ENCODE measurements at regions not wholly inside any gene's neighbourhood (a gene's known extent, or its start where the extent isn't known, plus 50 kb on each side); places are given as distances from the start of the nearest gene placed in this dataset.

GRCh38 chr2:181124497-181124896, 144.1 kb downstream of the UBE2E3 start:
- ATAC-seq = no peak
- no peak for TF ChIP-seq ZNF565 (CRISPR knock-in tag; conservative IDR thresholded peaks at IDR 0.05; ENCODE audit: low read depth)

GRCh38 chr2:181125359-181125758, 145.0 kb downstream of the UBE2E3 start:
- ATAC-seq = no peak
- TF ChIP-seq BACH2 (CRISPR knock-in tag; IDR thresholded peaks at IDR 0.05; ENCODE audit: borderline replicate concordance) = no peak
- TF ChIP-seq RARB (CRISPR knock-in tag; IDR thresholded peaks at IDR 0.05) = no peak
- no peak for TF ChIP-seq GLIS3 (CRISPR knock-in tag; IDR thresholded peaks at IDR 0.05)
- TF ChIP-seq ZNF8 (CRISPR knock-in tag; IDR thresholded peaks at IDR 0.05) = no peak
- TF ChIP-seq ARNTL (CRISPR knock-in tag; IDR thresholded peaks at IDR 0.05; ENCODE audit: borderline replicate concordance, low read depth) = no peak
- no peak for TF ChIP-seq ZNF565 (CRISPR knock-in tag; conservative IDR thresholded peaks at IDR 0.05; ENCODE audit: low read depth)
- no peak for TF ChIP-seq TCF4 (CRISPR knock-in tag; IDR thresholded peaks at IDR 0.05; ENCODE audit: borderline replicate concordance)
- TF ChIP-seq ZNF70 (CRISPR knock-in tag; IDR thresholded peaks at IDR 0.05) = no peak

DNA sequence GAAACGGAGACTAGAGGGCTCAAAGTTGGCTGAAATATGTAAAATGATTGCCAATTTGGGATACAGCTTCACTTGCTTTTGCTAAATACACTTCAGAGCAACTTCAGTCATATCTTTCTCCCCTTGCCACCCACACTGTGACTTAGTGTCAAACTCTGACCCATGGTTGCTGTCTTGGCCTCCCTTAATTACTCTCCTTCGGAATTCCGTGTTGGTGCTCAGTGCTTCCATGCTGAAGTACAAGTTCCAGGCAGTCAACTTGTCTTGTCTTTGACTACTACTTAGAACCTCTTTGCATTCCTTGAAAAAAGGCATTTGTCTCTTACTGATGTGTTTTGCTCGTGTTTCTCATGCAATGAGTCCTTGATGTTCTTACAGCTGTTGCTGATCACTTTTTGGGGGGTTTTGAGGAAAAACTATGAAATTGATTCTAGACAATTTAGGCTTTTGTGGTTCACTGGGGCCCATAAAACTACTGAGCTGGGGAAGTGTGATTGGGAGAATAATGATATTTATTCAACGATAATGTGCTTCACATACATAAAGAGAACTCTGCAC, 146.0 kb downstream of the UBE2E3 start:
- TF ChIP-seq TCF4 (CRISPR knock-in tag; IDR thresholded peaks at IDR 0.05; ENCODE audit: borderline replicate concordance) (no peak), ZFP3 (CRISPR knock-in tag; IDR thresholded peaks at IDR 0.05) (no peak)
- no peak for ATAC-seq

- ATAC-seq = no peak
- TF ChIP-seq SNAI2 (CRISPR knock-in tag; IDR thresholded peaks at IDR 0.05) (no peak), ZFP30 (CRISPR knock-in tag; IDR thresholded peaks at IDR 0.05) (no peak), ZNF70 (CRISPR knock-in tag; IDR thresholded peaks at IDR 0.05) (no peak), ZFP3 (CRISPR knock-in tag; IDR thresholded peaks at IDR 0.05) (no peak), PPARA (CRISPR knock-in tag; IDR thresholded peaks at IDR 0.05; ENCODE audit: borderline replicate concordance) (no peak), ARNTL (CRISPR knock-in tag; IDR thresholded peaks at IDR 0.05; ENCODE audit: borderline replicate concordance, low read depth) (no peak), TSHZ2 (CRISPR knock-in tag; IDR thresholded peaks at IDR 0.05) (no peak), TOX (CRISPR knock-in tag; IDR thresholded peaks at IDR 0.05; ENCODE audit: borderline replicate concordance) (no peak), ISL1 (CRISPR knock-in tag; IDR thresholded peaks at IDR 0.05) (no peak), RARB (CRISPR knock-in tag; IDR thresholded peaks at IDR 0.05) (no peak), TCF4 (CRISPR knock-in tag; IDR thresholded peaks at IDR 0.05; ENCODE audit: borderline replicate concordance) (no peak)
- TF ChIP-seq, protein P1, sequence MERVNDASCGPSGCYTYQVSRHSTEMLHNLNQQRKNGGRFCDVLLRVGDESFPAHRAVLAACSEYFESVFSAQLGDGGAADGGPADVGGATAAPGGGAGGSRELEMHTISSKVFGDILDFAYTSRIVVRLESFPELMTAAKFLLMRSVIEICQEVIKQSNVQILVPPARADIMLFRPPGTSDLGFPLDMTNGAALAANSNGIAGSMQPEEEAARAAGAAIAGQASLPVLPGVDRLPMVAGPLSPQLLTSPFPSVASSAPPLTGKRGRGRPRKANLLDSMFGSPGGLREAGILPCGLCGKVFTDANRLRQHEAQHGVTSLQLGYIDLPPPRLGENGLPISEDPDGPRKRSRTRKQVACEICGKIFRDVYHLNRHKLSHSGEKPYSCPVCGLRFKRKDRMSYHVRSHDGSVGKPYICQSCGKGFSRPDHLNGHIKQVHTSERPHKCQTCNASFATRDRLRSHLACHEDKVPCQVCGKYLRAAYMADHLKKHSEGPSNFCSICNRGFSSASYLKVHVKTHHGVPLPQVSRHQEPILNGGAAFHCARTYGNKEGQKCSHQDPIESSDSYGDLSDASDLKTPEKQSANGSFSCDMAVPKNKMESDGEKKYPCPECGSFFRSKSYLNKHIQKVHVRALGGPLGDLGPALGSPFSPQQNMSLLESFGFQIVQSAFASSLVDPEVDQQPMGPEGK (CRISPR knock-in tag; IDR thresholded peaks at IDR 0.05; ENCODE audit: borderline replicate concordance) = no peak
- TF ChIP-seq, protein P2, sequence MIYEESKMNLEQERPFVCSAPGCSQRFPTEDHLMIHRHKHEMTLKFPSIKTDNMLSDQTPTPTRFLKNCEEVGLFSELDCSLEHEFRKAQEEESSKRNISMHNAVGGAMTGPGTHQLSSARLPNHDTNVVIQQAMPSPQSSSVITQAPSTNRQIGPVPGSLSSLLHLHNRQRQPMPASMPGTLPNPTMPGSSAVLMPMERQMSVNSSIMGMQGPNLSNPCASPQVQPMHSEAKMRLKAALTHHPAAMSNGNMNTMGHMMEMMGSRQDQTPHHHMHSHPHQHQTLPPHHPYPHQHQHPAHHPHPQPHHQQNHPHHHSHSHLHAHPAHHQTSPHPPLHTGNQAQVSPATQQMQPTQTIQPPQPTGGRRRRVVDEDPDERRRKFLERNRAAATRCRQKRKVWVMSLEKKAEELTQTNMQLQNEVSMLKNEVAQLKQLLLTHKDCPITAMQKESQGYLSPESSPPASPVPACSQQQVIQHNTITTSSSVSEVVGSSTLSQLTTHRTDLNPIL (CRISPR knock-in tag; IDR thresholded peaks at IDR 0.05; ENCODE audit: low read depth) = no peak
These were observed 147.8 kb downstream of the UBE2E3 start for GRCh38 chr2:181128199-181128598.

- ATAC-seq = no peak
- TF ChIP-seq ESRRG (CRISPR knock-in tag; IDR thresholded peaks at IDR 0.05) = no peak
- no peak for TF ChIP-seq ZNF70 (CRISPR knock-in tag; IDR thresholded peaks at IDR 0.05)
- TF ChIP-seq CSRNP3 (CRISPR knock-in tag; IDR thresholded peaks at IDR 0.05) = no peak
- TF ChIP-seq BACH2 (CRISPR knock-in tag; IDR thresholded peaks at IDR 0.05; ENCODE audit: borderline replicate concordance) = no peak
- TF ChIP-seq, protein P2 (CRISPR knock-in tag; IDR thresholded peaks at IDR 0.05; ENCODE audit: low read depth) = no peak
- no peak for TF ChIP-seq OSR1 (CRISPR knock-in tag; IDR thresholded peaks at IDR 0.05)
- TF ChIP-seq ZNF565 (CRISPR knock-in tag; conservative IDR thresholded peaks at IDR 0.05; ENCODE audit: low read depth) = no peak
- no peak for TF ChIP-seq RARB (CRISPR knock-in tag; IDR thresholded peaks at IDR 0.05)
- no peak for TF ChIP-seq PPARA (CRISPR knock-in tag; IDR thresholded peaks at IDR 0.05; ENCODE audit: borderline replicate concordance)
- TF ChIP-seq TOX (CRISPR knock-in tag; IDR thresholded peaks at IDR 0.05; ENCODE audit: borderline replicate concordance) = no peak
- no peak for TF ChIP-seq ZFP30 (CRISPR knock-in tag; IDR thresholded peaks at IDR 0.05)
- no peak for TF ChIP-seq ARNTL (CRISPR knock-in tag; IDR thresholded peaks at IDR 0.05; ENCODE audit: borderline replicate concordance, low read depth)
- no peak for TF ChIP-seq TSHZ2 (CRISPR knock-in tag; IDR thresholded peaks at IDR 0.05)
- TF ChIP-seq SNAI2 (CRISPR knock-in tag; IDR thresholded peaks at IDR 0.05) = no peak
These were observed 149.1 kb downstream of the UBE2E3 start for GRCh38 chr2:181129364-181130056.

Data from SK-N-SH treated with all-trans-retinoic acid at 6 μM for 48 hours (cell line).